ENCODE measurements at regions not wholly inside any gene's neighbourhood (a gene's known extent, or its start where the extent isn't known, plus 50 kb on each side); places are given as distances from the start of the nearest gene placed in this dataset.
"Not testable (repeated sequence)": the region's sequence is repeated elsewhere in the genome, so short reads cannot be mapped to it uniquely, and the experiment has no call there.

DNA sequence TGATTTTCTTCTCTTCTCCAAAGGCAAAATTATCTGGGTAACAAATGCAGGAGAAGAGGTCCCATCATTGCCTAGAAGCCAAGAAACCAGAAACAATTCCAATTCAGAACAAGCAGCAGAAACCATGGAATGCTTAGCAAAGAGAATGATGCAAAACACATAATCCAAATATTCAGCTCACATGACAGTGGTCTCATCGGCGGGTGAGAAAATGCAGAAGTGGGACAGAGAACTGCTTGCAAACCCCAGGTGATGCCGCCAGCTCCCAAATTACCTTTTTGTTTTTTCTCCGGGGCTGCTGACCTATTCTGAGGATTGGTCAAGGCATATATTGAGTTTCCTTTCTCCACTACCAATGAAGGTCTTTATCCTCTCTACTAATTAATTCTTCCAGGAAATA, 99.7 kb downstream of the ZNF22 start:
- Histone ChIP-seq H3K4me2 (no peak overlapping the region), H3K4me1 (peaks cover 0 to 4% (median 0%) of the 10 kb centered on the region in 10 experiments; a peak in 1 of 20 replicates), H3K27me3 (no peaks in the 10 kb centered on the region), H3K9ac (no peak overlapping the region), H3K4me3 (no peak overlapping the region), H4K20me1 (no peaks in the 10 kb centered on the region), H3K9me3 (replicated peaks in 1 of 11) (no peaks in the 10 kb centered on the region), H3K36me3 (no peaks in the 10 kb centered on the region), H3K27ac (no peak overlapping the region)
- TF ChIP-seq Cebpa-rat (IDR thresholded peaks at IDR 0.05), result no peak

DNA sequence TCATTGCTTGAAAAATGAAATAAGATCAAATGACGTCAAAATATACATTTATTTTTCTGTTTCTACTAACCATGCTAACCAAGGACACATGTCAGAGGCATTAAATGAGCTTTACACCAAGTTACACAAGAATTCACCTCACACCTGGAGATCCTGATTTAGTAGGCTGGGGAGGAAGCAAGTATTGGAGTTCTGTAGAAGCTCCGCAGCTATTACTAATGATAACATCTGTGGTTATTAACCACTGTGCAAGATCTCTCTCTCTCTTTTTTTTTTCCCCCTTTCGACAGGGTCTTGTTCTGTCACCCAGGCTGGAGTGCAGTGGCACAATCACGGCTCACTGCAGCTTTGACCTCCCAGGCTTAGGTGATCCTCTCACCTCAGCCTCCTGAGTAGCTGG, 104.0 kb downstream of the ZNF22 start:
- Histone ChIP-seq H4K20me1 (no peaks in the 10 kb centered on the region), H3K4me2 (no peak overlapping the region), H3K27ac (no peak overlapping the region), H3K27me3 (no peaks in the 10 kb centered on the region), H3K9ac (no peak overlapping the region), H3K36me3 (no peaks in the 10 kb centered on the region), H3K4me3 (no peak overlapping the region), H3K4me1 (peaks cover 0 to 4% (median 0%) of the 10 kb centered on the region in 10 experiments; a peak in 1 of 20 replicates), H3K9me3 (replicated peaks in 1 of 11) (no peaks in the 10 kb centered on the region)
- TF ChIP-seq Cebpa-rat (IDR thresholded peaks at IDR 0.05), result no peak

DNA sequence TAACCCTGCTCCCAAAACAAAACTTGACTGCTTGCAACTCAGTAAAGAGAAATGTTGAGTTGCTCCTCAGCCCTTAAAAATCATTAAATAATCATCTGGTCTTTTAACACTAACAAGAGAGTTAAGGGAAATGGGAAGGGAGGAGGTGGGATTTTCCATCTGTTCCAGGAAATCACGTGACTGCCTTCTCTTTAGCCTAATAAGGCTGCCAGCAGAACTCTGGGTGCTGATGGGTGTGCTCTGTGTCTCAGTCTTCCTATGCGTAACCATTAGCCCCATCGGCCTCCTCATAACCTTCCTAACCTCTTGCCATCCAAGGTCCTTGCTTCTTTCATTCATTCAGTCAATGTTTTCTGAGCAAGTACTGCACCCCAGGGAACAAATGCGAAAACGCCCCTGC, 104.6 kb downstream of the ZNF22 start:
- H3K4me2 ChIP-seq; H3K9ac ChIP-seq; H3K27me3 ChIP-seq; H3K4me3 ChIP-seq; H3K36me3 ChIP-seq; H3K9me3 ChIP-seq (replicated peaks in 1 of 11); H3K4me1 ChIP-seq; H4K20me1 ChIP-seq; H3K27ac ChIP-seq: not testable (repeated sequence)

DNA sequence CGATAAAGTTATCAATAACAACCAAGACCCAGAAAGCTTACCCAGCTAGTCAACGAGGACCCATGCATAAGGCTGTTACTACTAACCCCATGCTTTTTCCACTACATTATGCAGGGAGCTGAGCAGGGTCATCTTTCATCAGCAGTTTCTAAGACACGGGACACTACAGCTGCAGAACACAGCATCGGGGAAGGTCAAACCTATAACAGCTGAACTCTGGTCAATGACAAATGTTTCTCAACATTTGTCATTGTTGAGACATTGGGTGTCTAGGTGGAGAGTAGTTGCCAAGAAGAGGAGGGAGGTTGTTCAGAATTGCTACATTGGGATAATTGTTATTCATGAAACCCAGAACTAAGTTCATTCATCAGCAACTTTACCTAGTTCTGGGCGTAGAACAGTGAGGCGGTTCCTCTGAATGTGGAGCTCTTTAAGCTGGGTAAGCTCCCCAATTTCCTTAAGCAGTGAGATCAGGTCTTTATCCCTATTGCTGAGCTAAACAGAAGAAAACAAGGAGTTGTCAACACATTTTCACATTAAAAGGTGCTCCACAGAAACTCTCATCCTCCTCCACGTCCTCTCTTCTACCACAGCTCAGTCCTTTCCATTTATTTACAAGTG, 105.6 kb downstream of the ZNF22 start:
- Histone ChIP-seq H3K27ac (no peak overlapping the region), H3K4me1 (peaks cover 0 to 4% (median 0%) of the 10 kb centered on the region in 10 experiments; a peak in 1 of 20 replicates), H3K36me3 (no peaks in the 10 kb centered on the region), H3K27me3 (no peaks in the 10 kb centered on the region), H3K4me3 (no peak overlapping the region), H3K4me2 (no peak overlapping the region), H4K20me1 (no peaks in the 10 kb centered on the region), H3K9ac (no peak overlapping the region), H3K9me3 (replicated peaks in 1 of 11) (no peaks in the 10 kb centered on the region)
- TF ChIP-seq Cebpa-rat (IDR thresholded peaks at IDR 0.05), result no peak

DNA sequence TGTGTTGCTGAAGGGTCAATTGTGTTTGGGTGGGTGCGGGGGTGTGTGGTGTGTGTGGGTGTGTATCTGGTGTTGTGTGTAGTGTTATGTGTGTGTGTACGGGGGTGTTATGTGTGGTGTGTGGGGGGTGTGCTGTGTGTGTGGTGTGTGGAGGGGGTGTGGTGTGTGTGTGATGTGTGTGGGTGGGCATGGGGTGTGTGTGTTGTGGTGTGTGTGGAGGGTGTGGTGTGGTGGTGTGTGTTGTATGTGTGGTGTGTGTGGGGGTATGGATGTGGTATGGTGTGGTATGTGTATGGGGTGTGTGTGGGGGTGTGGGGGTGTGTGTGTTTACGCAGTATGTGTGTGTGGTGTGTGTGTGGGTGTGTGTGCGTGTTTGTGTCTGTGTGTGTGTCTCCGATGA, 110.8 kb downstream of the ZNF22 start:
- H3K4me3 ChIP-seq, result no peak overlapping the region
- TF ChIP-seq Cebpa-rat (IDR thresholded peaks at IDR 0.05), result no peak
- no peaks in the 10 kb centered on the region for H3K27me3 ChIP-seq
- H3K36me3 ChIP-seq, result no peaks in the 10 kb centered on the region
- no peaks in the 10 kb centered on the region for H3K9me3 ChIP-seq (replicated peaks in 1 of 11)
- H3K9ac ChIP-seq, result no peak overlapping the region
- H4K20me1 ChIP-seq, result no peaks in the 10 kb centered on the region
- no peak overlapping the region for H3K4me2 ChIP-seq
- H3K4me1 ChIP-seq, result no peaks in the 10 kb centered on the region
- no peak overlapping the region for H3K27ac ChIP-seq

DNA sequence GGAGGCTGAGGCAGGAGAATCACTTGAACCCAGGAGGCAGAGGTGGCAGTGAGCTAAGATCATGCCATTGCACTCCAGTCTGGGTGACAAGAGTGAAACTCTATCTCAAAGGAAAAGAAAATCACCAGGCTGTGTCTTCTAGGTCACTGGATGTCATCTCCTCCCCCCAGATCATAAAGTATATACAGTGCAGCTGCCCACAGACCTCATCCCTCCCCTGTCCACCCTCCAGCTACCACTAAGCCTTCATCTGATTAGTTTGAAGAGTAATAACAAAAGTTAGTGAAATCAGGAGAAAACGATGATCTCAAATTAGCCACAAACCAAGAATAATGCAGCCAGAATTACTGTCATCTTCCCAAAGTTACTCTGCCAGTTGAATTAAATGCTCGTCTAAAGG, 117.2 kb downstream of the ZNF22 start:
- H3K27ac ChIP-seq; H3K4me2 ChIP-seq; H3K9me3 ChIP-seq (replicated peaks in 1 of 11); H4K20me1 ChIP-seq; H3K4me1 ChIP-seq; H3K4me3 ChIP-seq; H3K9ac ChIP-seq; H3K36me3 ChIP-seq; H3K27me3 ChIP-seq: not testable (repeated sequence)

DNA sequence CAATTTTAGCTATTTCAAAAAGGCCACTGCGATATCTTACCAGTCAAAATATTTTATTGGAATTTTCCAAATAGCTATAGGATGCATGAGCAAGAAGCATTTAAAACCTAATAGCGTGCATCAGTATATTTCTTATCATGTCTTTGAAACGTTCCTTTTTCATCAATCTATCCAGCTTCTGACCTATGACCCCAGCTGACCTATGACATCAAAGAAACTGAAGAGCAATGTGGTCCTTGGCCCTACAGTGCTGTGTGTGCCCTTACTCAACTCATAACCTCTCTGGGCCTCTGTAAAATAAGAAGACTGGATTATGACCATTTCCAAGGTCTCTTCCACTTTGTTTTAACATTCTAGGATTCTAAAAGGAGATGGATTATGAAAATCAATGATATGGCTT, 118.2 kb downstream of the ZNF22 start:
- TF ChIP-seq Cebpa-rat (IDR thresholded peaks at IDR 0.05), result no peak
- H3K27ac ChIP-seq, result no peak overlapping the region
- no peak overlapping the region for H3K4me2 ChIP-seq

DNA sequence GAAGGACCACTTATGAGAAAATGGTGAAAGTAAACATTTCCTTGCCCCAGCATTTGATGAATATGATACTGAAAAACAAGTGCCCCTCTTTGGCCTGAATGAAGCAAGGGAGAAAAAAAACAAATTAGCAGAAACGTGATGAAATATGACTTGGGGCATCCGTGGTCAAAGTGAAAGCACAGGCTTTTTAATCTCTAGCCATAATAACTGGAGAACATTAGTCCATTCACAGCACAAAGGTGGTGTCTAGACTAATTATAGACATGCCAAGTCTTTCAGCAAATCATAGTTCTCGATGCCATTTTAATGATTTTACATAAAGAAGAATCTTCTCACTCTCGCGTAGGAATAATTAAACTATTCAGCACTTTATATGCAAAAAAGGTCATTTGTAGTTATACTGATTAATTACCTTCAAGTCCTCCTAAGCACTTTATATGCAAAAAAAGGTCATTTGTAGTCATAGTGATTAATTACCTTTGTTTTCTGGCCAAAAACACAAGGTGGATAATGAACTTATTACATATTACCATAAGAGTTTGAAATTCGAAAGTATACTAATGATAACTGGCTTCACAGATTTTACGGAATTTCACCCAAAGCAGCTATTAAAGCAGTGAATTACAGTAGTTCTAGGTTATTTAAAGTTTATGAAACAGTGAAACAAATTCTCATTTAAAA, 121.6 kb downstream of the ZNF22 start:
- H3K4me2 ChIP-seq, H3K27ac ChIP-seq, H3K36me3 ChIP-seq: not testable (repeated sequence)

More for the DNA sequence above, 118.2 kb downstream of the ZNF22 start:
- Histone ChIP-seq H3K4me3 (no peak overlapping the region), H4K20me1 (no peaks in the 10 kb centered on the region), H3K9me3 (replicated peaks in 1 of 11) (no peaks in the 10 kb centered on the region), H3K9ac (no peak overlapping the region), H3K36me3 (no peaks in the 10 kb centered on the region), H3K27me3 (no peaks in the 10 kb centered on the region), H3K4me1 (no peaks in the 10 kb centered on the region)

DNA sequence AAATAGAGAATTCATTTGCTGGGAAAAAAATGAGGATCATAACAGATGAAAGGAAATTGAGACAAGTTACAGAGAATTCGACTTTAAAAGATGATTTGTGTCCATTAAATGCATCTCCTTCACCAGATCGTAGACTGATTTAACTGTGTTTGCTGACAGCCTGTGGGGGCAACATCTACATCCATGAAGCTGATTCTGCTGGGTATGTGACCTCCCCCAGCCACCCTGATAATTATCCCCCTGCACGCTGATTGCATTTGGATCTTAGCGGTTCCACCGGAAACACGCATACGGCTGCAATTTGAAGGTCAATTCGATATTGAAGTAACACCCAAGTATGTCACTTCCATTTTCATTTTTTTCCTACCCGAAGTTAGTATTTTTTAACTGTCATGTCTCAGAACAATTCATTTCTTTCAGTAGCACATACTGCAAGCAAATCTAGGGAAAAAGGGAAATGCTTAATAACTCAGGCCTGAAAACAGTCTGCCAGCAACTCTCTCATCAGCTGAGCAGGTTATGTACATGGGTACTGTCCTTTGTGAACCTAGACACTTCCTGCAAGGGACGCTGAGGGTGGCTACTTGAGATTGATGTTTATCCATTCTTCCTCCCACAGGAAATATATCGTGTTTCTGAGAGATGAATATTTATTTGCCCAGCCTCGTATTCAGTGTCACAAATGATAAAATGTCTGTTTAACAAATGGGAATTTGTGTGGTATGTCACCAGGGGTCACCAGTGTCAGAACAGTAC, 134.9 kb downstream of the ZNF22 start:
- Histone ChIP-seq H3K36me3 (no peaks in the 10 kb centered on the region), H3K27me3 (no peaks in the 10 kb centered on the region), H3K9me3 (replicated peaks in 1 of 11) (no peaks in the 10 kb centered on the region), H3K4me2 (no peak overlapping the region), H4K20me1 (no peaks in the 10 kb centered on the region), H3K9ac (no peak overlapping the region), H3K27ac (no peak overlapping the region), H3K4me3 (no peak overlapping the region), H3K4me1 (no peaks in the 10 kb centered on the region)
- TF ChIP-seq Cebpa-rat (IDR thresholded peaks at IDR 0.05), result no peak

More for the DNA sequence above, 121.6 kb downstream of the ZNF22 start:
- H3K9ac ChIP-seq; H3K27me3 ChIP-seq; H3K9me3 ChIP-seq (replicated peaks in 1 of 11); H3K4me3 ChIP-seq; H3K4me1 ChIP-seq; H4K20me1 ChIP-seq: not testable (repeated sequence)

DNA sequence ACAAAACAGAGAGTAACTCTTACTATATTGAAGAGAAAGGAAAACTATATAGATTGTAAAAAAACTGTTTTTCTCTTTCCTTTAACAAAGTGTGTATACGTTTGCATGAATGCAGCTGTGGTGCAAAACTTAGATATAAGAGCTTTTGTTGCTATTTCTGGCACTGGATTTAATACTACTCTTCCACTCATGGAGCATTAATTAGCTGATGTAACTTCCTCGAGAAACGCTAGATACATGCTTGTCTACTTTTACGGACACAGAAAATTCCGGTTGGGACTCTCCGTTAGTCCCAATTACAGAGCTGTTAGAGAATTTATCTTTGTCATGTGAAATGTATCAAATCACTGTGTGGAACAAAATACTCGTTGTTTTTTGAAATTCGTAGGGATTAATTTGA, 135.5 kb downstream of the ZNF22 start:
- Histone ChIP-seq H3K27ac (no peak overlapping the region), H3K9me3 (replicated peaks in 1 of 11) (no peaks in the 10 kb centered on the region), H3K4me3 (no peak overlapping the region), H3K4me2 (no peak overlapping the region), H3K27me3 (no peaks in the 10 kb centered on the region), H3K36me3 (no peaks in the 10 kb centered on the region), H3K4me1 (no peaks in the 10 kb centered on the region), H4K20me1 (no peaks in the 10 kb centered on the region), H3K9ac (no peak overlapping the region)
- TF ChIP-seq Cebpa-rat (IDR thresholded peaks at IDR 0.05), result no peak
